OCI-LY7 (cell line): ENCODE measurements at regions not wholly inside any gene's neighbourhood (a gene's known extent, or its start where the extent isn't known, plus 50 kb on each side); places are given as distances from the start of the nearest gene placed in this dataset.

ENCODE experiments used
- BruUV-seq: library from RNA; stranded (reverse); fragments of 400-500 nt; replicated peaks from 2 replicates; lab custom pipeline; 2021; lab: Mats Ljungman, UMichigan
- CTCF ChIA-PET: fragments of 300-600 bp; sonication (Branson Sonifier 250); formaldehyde crosslinking; loops from one replicate; lab custom pipeline; 2022; ENCODE audit warnings: antibody characterized with exemption; ENCODE audit not compliant: unreplicated experiment; lab: Charles Lee
- POLR2A ChIA-PET: fragments of 300-600 bp; sonication (Branson Sonifier 250); formaldehyde crosslinking; loops from one replicate; lab custom pipeline; 2022; ENCODE audit warnings: antibody characterized with exemption; lab: Charles Lee
- DNase-seq: peaks from one replicate; pipeline ENCODE4 v3.0.0-alpha.2; 2015; ENCODE audit warnings: low spot score
- H2AFZ ChIP-seq: fragments of 200-600 bp; sonication (generic), shearing (Covaris generic); 2 replicates; pipeline ENCODE4 v1.6.1; 2014; ENCODE audit warnings: mild to moderate bottlenecking, antibody characterized with exemption, low read length, moderate library complexity
- H3K27ac ChIP-seq: fragments of 200-600 bp; sonication (generic); 2 replicates; pipeline ENCODE4 v1.5.1; 2014; ENCODE audit warnings: mixed run types, low read depth, mild to moderate bottlenecking, moderate library complexity, low read length, inconsistent platforms; ENCODE audit not compliant: poor library complexity, severe bottlenecking
- H3K36me3 ChIP-seq: fragments of 200-600 bp; sonication (generic); 2 replicates; pipeline ENCODE4 v1.6.1; 2014; ENCODE audit warnings: mild to moderate bottlenecking, antibody characterized with exemption, low read length, moderate library complexity, mixed read lengths; ENCODE audit not compliant: insufficient read depth
- H3K4me1 ChIP-seq: fragments of 200-600 bp; sonication (generic); 2 replicates; pipeline ENCODE4 v1.5.1; 2014; ENCODE audit warnings: mild to moderate bottlenecking, low read length; ENCODE audit not compliant: insufficient read depth, poor library complexity, severe bottlenecking
- H3K4me2 ChIP-seq: fragments of 200-600 bp; sonication (generic); 2 replicates; pipeline ENCODE4 v1.6.1; 2014; ENCODE audit warnings: mild to moderate bottlenecking, low read length
- H3K4me3 ChIP-seq: fragments of 200-600 bp; sonication (generic); 2 replicates; pipeline ENCODE4 v1.5.1; 2014; ENCODE audit warnings: mild to moderate bottlenecking, low read depth, low read length; ENCODE audit not compliant: poor library complexity, severe bottlenecking
- H3K79me2 ChIP-seq: fragments of 200-600 bp; sonication (generic); 2 replicates; pipeline ENCODE4 v1.6.1; 2016; ENCODE audit warnings: low read depth, mild to moderate bottlenecking, low read length, moderate library complexity, mixed read lengths; ENCODE audit not compliant: insufficient read depth
- H3K9me2 ChIP-seq: fragments of 200-600 bp; sonication (generic); 2 replicates; pipeline ENCODE4 v1.6.1; 2016; ENCODE audit warnings: mild to moderate bottlenecking, low read length, mixed read lengths; ENCODE audit not compliant: insufficient read depth
- H3K9me3 ChIP-seq: fragments of 200-600 bp; sonication (generic); 2 replicates; pipeline ENCODE4 v1.6.1; 2014; ENCODE audit warnings: mild to moderate bottlenecking, mixed run types, low read length, mixed read lengths
- H4K20me1 ChIP-seq: fragments of 200-600 bp; sonication (generic); 2 replicates; pipeline ENCODE4 v1.6.1; 2014; ENCODE audit warnings: mild to moderate bottlenecking, antibody characterized with exemption, low read length, moderate library complexity, mixed read lengths; ENCODE audit not compliant: insufficient read depth
- CTCF ChIP-seq: fragments of 200-600 bp; sonication (generic); conservative IDR thresholded peaks from 2 replicates; pipeline ENCODE4 v1.5.1; 2014; ENCODE audit warnings: mild to moderate bottlenecking, antibody characterized with exemption, low read length, moderate library complexity, mixed read lengths
- EZH2phosphoT487 ChIP-seq: fragments of 200-600 bp; sonication (generic); IDR thresholded peaks from 2 replicates; pipeline ENCODE4 v1.6.1; 2018; ENCODE audit warnings: low read depth, borderline replicate concordance, mild to moderate bottlenecking, mixed run types, antibody characterized with exemption, low read length, moderate library complexity, mixed read lengths
- intact Hi-C: fragments of 100-400 bp; cut with micrococcal nuclease; formaldehyde crosslinking; loops from one replicate; pipeline ENCODE4 v1.10.0; 2022; ENCODE audit not compliant: unreplicated experiment

GRCh38 chr2:153601812-153602211, 123.2 kb upstream of the RPRM start:
- no peak for TF ChIP-seq CTCF
- no peak for TF ChIP-seq EZH2phosphoT487

GRCh38 chr2:153604133-153604532, 125.6 kb upstream of the RPRM start:
- TF ChIP-seq EZH2phosphoT487 (no peak), CTCF (no peak)
- H3K4me3 ChIP-seq: no peak overlapping the region
- H3K36me3 ChIP-seq: no peaks in the 10 kb centered on the region
- no peaks in the 10 kb centered on the region for H3K9me2 ChIP-seq
- no peak overlapping the region for H2AFZ ChIP-seq
- no peak for DNase-seq
- H3K79me2 ChIP-seq: no peaks in the 10 kb centered on the region
- no TSS peak for BruUV-seq
- H3K4me1 ChIP-seq: no peaks in the 10 kb centered on the region
- H3K9me3 ChIP-seq: no peaks in the 10 kb centered on the region
- CTCF ChIA-PET: no interaction called here
- no peaks in the 10 kb centered on the region for H4K20me1 ChIP-seq
- H3K4me2 ChIP-seq: no peak overlapping the region
- H3K27ac ChIP-seq: no peak overlapping the region
- intact Hi-C loops: no loop called here
- POLR2A ChIA-PET: interaction anchor here (0.6 kb wide), 1 partner anchor 1757 kb away, joined by 3 read pairs; no protein-coding TSS in a partner anchor

More at GRCh38 chr2:153601812-153602211, 123.2 kb upstream of the RPRM start:
- no peak for DNase-seq
- ChIA-PET CTCF (no interaction called here), POLR2A (no interaction called here)
- Histone ChIP-seq H3K4me1 (no peaks in the 10 kb centered on the region), H3K9me3 (no peaks in the 10 kb centered on the region), H3K4me3 (no peak overlapping the region), H3K4me2 (no peak overlapping the region), H3K9me2 (no peaks in the 10 kb centered on the region), H3K36me3 (no peaks in the 10 kb centered on the region), H3K27ac (no peak overlapping the region), H3K79me2 (no peaks in the 10 kb centered on the region), H4K20me1 (no peaks in the 10 kb centered on the region), H2AFZ (no peak overlapping the region)
- BruUV-seq: no TSS peak
- intact Hi-C loops: no loop called here

- H3K79me2 ChIP-seq: no peaks in the 10 kb centered on the region
- H3K4me3 ChIP-seq: no peak overlapping the region
- no peaks in the 10 kb centered on the region for H3K9me2 ChIP-seq
- no peak overlapping the region for H3K4me2 ChIP-seq
- no peaks in the 10 kb centered on the region for H3K36me3 ChIP-seq
- no peak overlapping the region for H3K27ac ChIP-seq
- intact Hi-C loops: no loop called here
- no peaks in the 10 kb centered on the region for H4K20me1 ChIP-seq
- ChIA-PET POLR2A (interaction anchor here (0.6 to 0.7 kb wide), 2 partner anchors 401 to 760 kb away, joined by 3 to 8 read pairs; no protein-coding TSS in a partner anchor), CTCF (interaction anchor here (0.6 kb wide), 1 partner anchor 9 kb away, joined by 4 read pairs; no protein-coding TSS in a partner anchor)
- H3K4me1 ChIP-seq: no peaks in the 10 kb centered on the region
- no peak overlapping the region for H2AFZ ChIP-seq
- BruUV-seq: no TSS peak
- no peaks in the 10 kb centered on the region for H3K9me3 ChIP-seq
- no peak for DNase-seq
- TF ChIP-seq CTCF (no peak), EZH2phosphoT487 (no peak)
Observed at GRCh38 chr2:153606623-153607022, 128.1 kb upstream of the RPRM start.
